ENCODE measurements at regions not wholly inside any gene's neighbourhood (a gene's known extent, or its start where the extent isn't known, plus 50 kb on each side); places are given as distances from the start of the nearest gene placed in this dataset.

DNA sequence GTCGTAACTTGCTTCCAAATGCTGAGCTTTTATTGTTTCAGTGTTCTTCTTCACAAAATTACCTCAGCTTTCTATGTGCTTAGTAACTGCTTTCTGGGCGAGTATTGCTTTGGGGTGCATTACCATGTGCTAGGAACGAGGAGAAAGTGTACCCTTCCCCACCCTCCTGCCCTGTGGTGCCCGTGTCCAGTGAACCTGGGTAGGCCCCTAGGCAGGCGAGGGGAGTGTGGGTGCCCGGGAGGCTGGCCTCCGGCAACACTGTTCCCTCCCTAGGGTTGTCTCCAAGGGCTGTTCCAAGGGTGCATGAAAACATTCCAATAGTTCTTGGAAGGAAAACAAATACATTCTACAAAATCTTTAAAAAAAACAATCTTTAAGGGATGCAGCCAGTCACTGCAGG lies 216.5 kb upstream of the SOX1 start:
- H3K36me3 Mint-ChIP-seq (ENCODE audit: low read depth): no peaks in the 10 kb centered on the region
- ChIA-PET POLR2A (no interaction called here), CTCF (no interaction called here)
- intact Hi-C loops (cut with micrococcal nuclease): no loop called here
- H3K27ac Mint-ChIP-seq: no peak overlapping the region
- no peaks in the 10 kb centered on the region for H3K4me1 Mint-ChIP-seq
- ATAC-seq (ENCODE audit: low read depth): no peak
- no peak for DNase-seq
- peaks cover 12% of the 10 kb centered on the region for H3K27me3 Mint-ChIP-seq
- no peaks in the 10 kb centered on the region for H3K9me3 Mint-ChIP-seq
- no peak overlapping the region for H3K4me3 Mint-ChIP-seq
- TF ChIP-seq, protein P1, sequence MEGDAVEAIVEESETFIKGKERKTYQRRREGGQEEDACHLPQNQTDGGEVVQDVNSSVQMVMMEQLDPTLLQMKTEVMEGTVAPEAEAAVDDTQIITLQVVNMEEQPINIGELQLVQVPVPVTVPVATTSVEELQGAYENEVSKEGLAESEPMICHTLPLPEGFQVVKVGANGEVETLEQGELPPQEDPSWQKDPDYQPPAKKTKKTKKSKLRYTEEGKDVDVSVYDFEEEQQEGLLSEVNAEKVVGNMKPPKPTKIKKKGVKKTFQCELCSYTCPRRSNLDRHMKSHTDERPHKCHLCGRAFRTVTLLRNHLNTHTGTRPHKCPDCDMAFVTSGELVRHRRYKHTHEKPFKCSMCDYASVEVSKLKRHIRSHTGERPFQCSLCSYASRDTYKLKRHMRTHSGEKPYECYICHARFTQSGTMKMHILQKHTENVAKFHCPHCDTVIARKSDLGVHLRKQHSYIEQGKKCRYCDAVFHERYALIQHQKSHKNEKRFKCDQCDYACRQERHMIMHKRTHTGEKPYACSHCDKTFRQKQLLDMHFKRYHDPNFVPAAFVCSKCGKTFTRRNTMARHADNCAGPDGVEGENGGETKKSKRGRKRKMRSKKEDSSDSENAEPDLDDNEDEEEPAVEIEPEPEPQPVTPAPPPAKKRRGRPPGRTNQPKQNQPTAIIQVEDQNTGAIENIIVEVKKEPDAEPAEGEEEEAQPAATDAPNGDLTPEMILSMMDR (IDR thresholded peaks at IDR 0.05): no peak

DNA sequence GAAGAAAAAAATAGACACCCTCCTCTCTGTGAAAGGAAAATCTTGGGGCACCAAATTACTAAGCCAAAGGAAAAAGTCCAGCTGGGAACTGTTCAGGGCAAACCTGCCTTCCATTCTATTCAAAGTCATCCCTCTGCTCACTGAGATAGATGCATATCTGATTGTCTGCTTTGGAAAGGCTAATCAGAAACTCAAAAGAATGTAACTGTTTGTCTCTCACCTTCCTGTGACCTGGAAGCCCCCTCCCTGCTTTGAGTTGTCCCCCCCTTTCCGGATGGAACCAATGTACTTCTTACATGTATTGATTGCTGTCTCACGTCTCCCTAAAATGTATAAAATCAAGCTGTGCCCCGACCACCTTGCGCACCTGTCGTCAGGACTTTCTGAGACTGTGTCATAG lies 216.0 kb upstream of the SOX1 start:
- no peak overlapping the region for H3K4me3 Mint-ChIP-seq
- H3K9me3 Mint-ChIP-seq: no peaks in the 10 kb centered on the region
- ChIA-PET POLR2A (no interaction called here), CTCF (no interaction called here)
- H3K27ac Mint-ChIP-seq: no peak overlapping the region
- TF ChIP-seq, protein P1 (IDR thresholded peaks at IDR 0.05): no peak
- no peak for ATAC-seq (ENCODE audit: low read depth)
- intact Hi-C loops (cut with micrococcal nuclease): no loop called here
- no peaks in the 10 kb centered on the region for H3K4me1 Mint-ChIP-seq
- no peaks in the 10 kb centered on the region for H3K36me3 Mint-ChIP-seq (ENCODE audit: low read depth)
- H3K27me3 Mint-ChIP-seq: peaks cover 12% of the 10 kb centered on the region
- DNase-seq: no peak

DNA sequence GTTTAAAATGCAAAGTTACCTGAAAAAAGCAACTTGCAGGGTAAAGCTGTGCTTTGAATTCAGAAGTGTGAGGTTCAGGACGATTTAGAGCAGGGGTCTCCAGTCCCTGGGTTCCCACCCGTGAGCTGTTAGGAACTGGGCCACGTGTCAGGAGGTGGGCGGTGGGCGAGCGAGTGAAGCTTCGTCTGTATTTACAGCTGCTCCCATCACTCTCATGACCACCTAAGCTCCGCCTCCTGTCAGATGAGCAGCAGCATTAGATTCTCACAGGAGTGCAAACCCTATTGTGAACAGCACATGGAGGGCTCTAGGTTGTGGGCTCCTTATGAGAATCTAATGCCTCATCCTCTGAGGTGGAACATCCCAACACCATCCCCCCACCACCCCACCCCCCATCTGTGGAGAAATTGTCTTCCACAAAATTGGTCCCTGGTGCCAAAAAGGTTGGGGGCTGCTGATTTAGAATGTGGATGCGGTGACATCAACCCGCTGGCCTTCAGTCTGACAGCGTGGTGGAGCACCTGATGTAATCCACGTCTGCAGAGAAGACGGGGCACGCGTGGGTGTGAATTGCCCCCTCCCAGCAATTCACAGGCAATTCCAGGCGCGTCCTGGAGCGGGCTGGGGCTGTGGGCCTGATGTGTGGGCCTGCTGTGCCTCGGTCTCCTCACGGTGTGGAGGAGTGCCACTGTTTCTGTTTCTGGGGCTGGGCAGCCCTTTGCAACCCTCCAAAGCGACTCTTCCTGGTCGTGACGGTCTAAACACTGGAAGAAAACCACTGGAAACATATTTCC lies 214.0 kb upstream of the SOX1 start:
- CTCF ChIA-PET: no interaction called here
- Mint-ChIP-seq H3K36me3 (ENCODE audit: low read depth) (no peaks in the 10 kb centered on the region), H3K9me3 (no peaks in the 10 kb centered on the region), H3K27me3 (peaks cover 7% of the 10 kb centered on the region), H3K4me3 (no peak overlapping the region), H3K4me1 (no peaks in the 10 kb centered on the region), H3K27ac (no peak overlapping the region)
- TF ChIP-seq, protein P1 (IDR thresholded peaks at IDR 0.05): no peak
- intact Hi-C loops (cut with micrococcal nuclease): no loop called here
- DNase-seq (no peak), ATAC-seq (ENCODE audit: low read depth) (no peak)
- POLR2A ChIA-PET: no interaction called here

DNA sequence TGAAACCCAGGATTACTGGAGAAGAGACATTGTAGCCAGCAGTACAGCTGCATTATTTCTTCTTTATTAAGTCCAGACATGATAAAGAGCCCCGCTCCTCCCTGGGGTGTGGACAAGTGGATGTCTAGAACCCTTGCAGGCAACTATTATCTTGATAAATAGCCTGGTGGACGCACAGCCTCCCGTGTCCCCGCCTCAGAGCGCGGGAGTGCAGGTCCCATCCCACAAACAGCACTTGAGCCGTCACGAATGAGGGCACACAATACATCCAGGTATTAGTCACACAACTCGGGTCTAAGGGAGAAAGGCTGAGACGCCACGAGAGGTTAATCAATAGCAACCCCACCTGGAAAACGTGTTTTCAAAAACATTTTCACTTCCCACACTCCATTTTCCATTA lies 213.2 kb upstream of the SOX1 start:
- Mint-ChIP-seq H3K27ac (no peak overlapping the region), H3K36me3 (ENCODE audit: low read depth) (no peaks in the 10 kb centered on the region), H3K4me3 (no peak overlapping the region), H3K27me3 (peaks cover 1% of the 10 kb centered on the region), H3K9me3 (no peaks in the 10 kb centered on the region), H3K4me1 (no peaks in the 10 kb centered on the region)
- POLR2A ChIA-PET: no interaction called here
- TF ChIP-seq, protein P1 (IDR thresholded peaks at IDR 0.05): no peak
- ATAC-seq (ENCODE audit: low read depth) (no peak), DNase-seq (no peak)
- intact Hi-C loops (cut with micrococcal nuclease): no loop called here
- CTCF ChIA-PET: no interaction called here

DNA sequence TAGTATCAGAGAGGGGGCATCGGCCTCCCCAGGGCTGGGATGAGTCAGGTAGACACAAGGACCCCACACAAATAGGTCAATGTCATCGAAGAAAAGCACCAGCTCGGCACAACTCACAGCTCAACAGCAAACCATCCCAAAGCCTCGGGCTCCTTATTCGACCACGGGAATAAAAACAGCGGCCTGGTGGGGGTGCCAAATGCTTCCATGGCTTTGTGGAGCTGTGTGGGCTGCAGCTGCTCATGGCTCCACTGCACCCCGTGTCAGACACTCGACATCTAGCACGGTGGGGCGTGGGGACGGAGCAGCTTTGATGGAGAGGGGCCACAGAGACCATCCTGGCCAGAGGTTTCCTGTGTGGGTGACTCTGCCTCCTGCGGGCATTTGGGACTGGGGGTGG lies 212.5 kb upstream of the SOX1 start:
- Mint-ChIP-seq H3K9me3 (no peaks in the 10 kb centered on the region), H3K36me3 (ENCODE audit: low read depth) (no peaks in the 10 kb centered on the region), H3K4me1 (no peaks in the 10 kb centered on the region), H3K27me3 (peaks cover 1% of the 10 kb centered on the region), H3K27ac (no peak overlapping the region), H3K4me3 (no peak overlapping the region)
- intact Hi-C loops (cut with micrococcal nuclease): no loop called here
- ATAC-seq (ENCODE audit: low read depth): no peak
- DNase-seq: no peak
- CTCF ChIA-PET: no interaction called here
- POLR2A ChIA-PET: no interaction called here
- TF ChIP-seq, protein P1 (IDR thresholded peaks at IDR 0.05): no peak
